GM19239 (cell line): ENCODE measurements at regions not wholly inside any gene's neighbourhood (a gene's known extent, or its start where the extent isn't known, plus 50 kb on each side); places are given as distances from the start of the nearest gene placed in this dataset.
A peak's percentile ranks its signal among the peaks of the same experiment; 100 is the strongest.

ENCODE experiments used
- DNase-seq: peaks from one replicate; pipeline ENCODE4 v3.0.0; 2011; ENCODE audit warnings: low spot score; ENCODE audit not compliant: insufficient read length
- FAIRE-seq: peaks from 2 replicates; lab custom pipeline; 2011; peaks lifted over from hg19 to GRCh38; lab: Jason Lieb, UNC

GRCh38 chr6:91428296-91428695 is 841.4 kb upstream of the MAP3K7 start:
- DNase-seq (no peak), FAIRE-seq (peak; percentile 33)

- DNase-seq, result no peak
- no peak for FAIRE-seq
Measured at GRCh38 chr6:91420243-91420642, 833.4 kb upstream of the MAP3K7 start.

- no peak for FAIRE-seq
Measured at GRCh38 chr6:91415031-91415605, 828.2 kb upstream of the MAP3K7 start.

GRCh38 chr6:91412532-91412931 is 825.7 kb upstream of the MAP3K7 start:
- FAIRE-seq, result no peak
- DNase-seq, result no peak

More at GRCh38 chr6:91415031-91415605, 828.2 kb upstream of the MAP3K7 start:
- no peak for DNase-seq

- no peak for FAIRE-seq
- DNase-seq, result no peak
Measured at GRCh38 chr6:91407706-91408105, 820.8 kb upstream of the MAP3K7 start.

GRCh38 chr6:91392951-91393350 is 806.1 kb upstream of the MAP3K7 start:
- DNase-seq, result no peak
- FAIRE-seq, result no peak

- FAIRE-seq (no peak), DNase-seq (no peak)
Measured at GRCh38 chr6:91387290-91388059, 800.6 kb upstream of the MAP3K7 start.

- FAIRE-seq (no peak), DNase-seq (no peak)
Measured at GRCh38 chr6:91386204-91386603, 799.3 kb upstream of the MAP3K7 start.

GRCh38 chr6:91383207-91383606 is 796.3 kb upstream of the MAP3K7 start:
- FAIRE-seq (no peak), DNase-seq (no peak)

GRCh38 chr6:91376686-91377085 is 789.8 kb upstream of the MAP3K7 start:
- DNase-seq, result no peak
- no peak for FAIRE-seq

- no peak for DNase-seq
- no peak for FAIRE-seq
Measured at GRCh38 chr6:91366781-91367180, 779.9 kb upstream of the MAP3K7 start.

- FAIRE-seq (no peak), DNase-seq (no peak)
Measured at GRCh38 chr6:91358986-91359385, 772.1 kb upstream of the MAP3K7 start.

- no peak for DNase-seq
- no peak for FAIRE-seq
Measured at GRCh38 chr6:91352878-91353277, 766.0 kb upstream of the MAP3K7 start.

GRCh38 chr6:91352321-91352720 is 765.4 kb upstream of the MAP3K7 start:
- FAIRE-seq, result no peak
- DNase-seq, result no peak

- no peak for FAIRE-seq
Measured at GRCh38 chr6:91350146-91350908, 763.5 kb upstream of the MAP3K7 start.

GRCh38 chr6:91341473-91341872 is 754.6 kb upstream of the MAP3K7 start:
- FAIRE-seq, result no peak
- DNase-seq, result no peak

More at GRCh38 chr6:91350146-91350908, 763.5 kb upstream of the MAP3K7 start:
- DNase-seq, result no peak

GRCh38 chr6:91340896-91341395 is 754.1 kb upstream of the MAP3K7 start:
- no peak for DNase-seq

GRCh38 chr6:91337967-91338366 is 751.1 kb upstream of the MAP3K7 start:
- DNase-seq (no peak), FAIRE-seq (no peak)

More at GRCh38 chr6:91340896-91341395, 754.1 kb upstream of the MAP3K7 start:
- no peak for FAIRE-seq

GRCh38 chr6:91330896-91331295 is 744.0 kb upstream of the MAP3K7 start:
- DNase-seq (no peak), FAIRE-seq (no peak)

- FAIRE-seq, result no peak
- no peak for DNase-seq
Measured at GRCh38 chr6:91328241-91328640, 741.4 kb upstream of the MAP3K7 start.

GRCh38 chr6:91324711-91325110 is 737.8 kb upstream of the MAP3K7 start:
- FAIRE-seq, result no peak
- no peak for DNase-seq
